Heart left ventricle (tissue), 16 donors: ENCODE measurements at regions not wholly inside any gene's neighbourhood (a gene's known extent, or its start where the extent isn't known, plus 50 kb on each side); places are given as distances from the start of the nearest gene placed in this dataset.

Experiments
- ATAC-seq, 4 donors: fragments of 200-7000 bp; cut with Tn5 transposase; one replicate each; pipeline ENCODE4 v1.9.1; 2020 to 2022; ENCODE audit warnings: moderate library complexity in 4 of 4, mild to moderate bottlenecking in 3 of 4, moderate number of reproducible peaks in 1 of 4
- DNase-seq, 5 donors: peaks; one replicate each; pipeline ENCODE4 v3.0.0-alpha.2; 2020
- H3K27ac ChIP-seq, 12 donors: fragments of 200-600 bp; sonication (generic) in 4 of 12; one replicate each; pipeline versions ENCODE4 v1.5.0 to v1.8.0; 2016 to 2022; ENCODE audit warnings: mild to moderate bottlenecking in 2 of 12
- H3K27me3 ChIP-seq, 9 donors: fragments of 200-600 bp; sonication (generic) in 2 of 9; one replicate each; pipeline versions ENCODE4 v1.5.1 to v1.8.0; 2016 to 2022; ENCODE audit warnings: mild to moderate bottlenecking in 3 of 9
- H3K36me3 ChIP-seq, 9 donors: fragments of 200-600 bp; sonication (generic) in 2 of 9; one replicate each; pipeline versions ENCODE4 v1.5.0 to v1.8.0; 2018 to 2022; ENCODE audit warnings: mild to moderate bottlenecking in 2 of 9
- H3K4me1 ChIP-seq, 12 donors: fragments of 200-600 bp; sonication (generic) in 4 of 12; one replicate each; pipeline versions ENCODE4 v1.5.0 to v1.8.0; 2016 to 2022; ENCODE audit warnings: mild to moderate bottlenecking in 3 of 12
- H3K4me3 ChIP-seq, 12 donors: fragments of 200-600 bp; sonication (generic) in 4 of 12; one replicate each; pipeline versions ENCODE4 v1.5.0 to v1.8.0; 2017 to 2022; ENCODE audit warnings: mild to moderate bottlenecking in 9 of 12, moderate library complexity in 4 of 12
- H3K9me3 ChIP-seq, 12 donors: fragments of 200-600 bp; sonication (generic) in 4 of 12; one replicate each; pipeline versions ENCODE4 v1.5.0 to v1.8.0; 2016 to 2022; ENCODE audit warnings: mild to moderate bottlenecking in 1 of 12
- POLR2A ChIP-seq, 2 donors: fragments of 450-650 bp; IDR thresholded peaks; one replicate each; pipeline ENCODE4 v1.6.1; 2017; ENCODE audit warnings: antibody characterized with exemption in 2 of 2, mild to moderate bottlenecking in 2 of 2, moderate library complexity in 2 of 2
- WGBS, 4 donors: extraction: QIAGEN DNeasy Blood & Tissue Kit in 2 of 4; methylation state at CpG; one replicate each; pipeline versions ENCODE4 v1.1.5 to v1.1.7; 2013 to 2018; 5-methylcytosine and 5-hydroxymethylcytosine counted together
- intact Hi-C, 10 donors: fragments of 100-400 bp; cut with DNase I; formaldehyde crosslinking; loops; one replicate each; pipeline versions ENCODE4 v1.11.1 to v1.14.2; 2022
- TF ChIP-seq, protein P1 (sequence below), 12 donors: fragments of 200-600 bp; sonication (generic) in 4 of 12; IDR thresholded peaks; one replicate each; pipeline versions ENCODE4 v1.5.0 to v1.8.0; 2018 to 2022; ENCODE audit warnings: antibody characterized with exemption in 12 of 12, mild to moderate bottlenecking in 5 of 12
- donor health status: ischemic (EF 13 %, LVEDD 7.1; RV severe dilation, severe dysfunction).
- donor health status: healthy with polysubstance abuse.
- donor health status: DM: no; HTN: yes; CAD: no.
- donor health status: DM: no; HTN: no; CAD: no.
- donor health status: ischemic (EF 25% LVEDD 6.9; RV normal size, moderate dysfunction).
- donor health status: ischemic (EF 25% LVEDD 5.7; RV mildly dilated, moderate dysfunction).
- donor health status: healthy.
- donor health status: DM: yes; HTN: yes; CAD: no.
- donor health status: ischemic (EF 35%, LVEDD 5.7; RV mildly dilated, moderate dysfunction).
- donor health status: nonischemic (EF 11% LVEDD 7.7; RV severe dilation, severe dysfunction).
- donor health status: DM: yes; HTN: yes; CAD: no.
- donor health status: PGD.
- donor health status: ischemic (EF 29% LVEDD 5.4; RV normal size, mild dysfunction).
- donor health status: nonischemic (EF 23%, LVEDD 6.1; RV moderate dilation, normal function).

DNA sequence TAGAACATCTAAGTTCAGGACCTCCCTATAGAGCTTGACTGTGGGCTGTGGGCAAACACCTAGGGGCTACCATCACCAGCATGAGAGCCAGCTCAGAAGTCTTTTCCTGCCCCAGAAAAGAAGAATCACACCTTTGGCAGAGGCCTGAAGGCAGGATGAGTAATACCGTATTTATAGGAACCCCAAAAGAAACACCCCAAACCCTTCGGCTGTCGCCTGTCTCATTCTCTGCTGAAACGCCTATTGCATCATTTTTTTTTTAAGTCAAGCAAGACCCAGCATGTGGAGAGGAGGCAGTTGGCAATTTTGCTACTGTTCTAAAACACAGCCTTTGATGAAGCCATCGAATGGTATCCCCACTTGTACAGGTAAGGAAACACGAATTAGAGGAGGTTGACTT, 436.4 kb downstream of the TFAP2A start:
- TF ChIP-seq POLR2A (IDR thresholded peaks at IDR 0.05): no peak
- H3K27me3 ChIP-seq: no peaks in the 10 kb centered on the region
- no peaks in the 10 kb centered on the region for H3K9me3 ChIP-seq
- H3K36me3 ChIP-seq: no peaks in the 10 kb centered on the region
- WGBS, 4 donors: 77 to 83% (median 82%) methylated on average over 6 of the region's 6 CpGs
- no peak overlapping the region for H3K4me3 ChIP-seq
- intact Hi-C loops: no loop called here
- H3K27ac ChIP-seq: no peak overlapping the region
- DNase-seq: no peak
- H3K4me1 ChIP-seq: no peaks in the 10 kb centered on the region
- ATAC-seq: no peak

DNA sequence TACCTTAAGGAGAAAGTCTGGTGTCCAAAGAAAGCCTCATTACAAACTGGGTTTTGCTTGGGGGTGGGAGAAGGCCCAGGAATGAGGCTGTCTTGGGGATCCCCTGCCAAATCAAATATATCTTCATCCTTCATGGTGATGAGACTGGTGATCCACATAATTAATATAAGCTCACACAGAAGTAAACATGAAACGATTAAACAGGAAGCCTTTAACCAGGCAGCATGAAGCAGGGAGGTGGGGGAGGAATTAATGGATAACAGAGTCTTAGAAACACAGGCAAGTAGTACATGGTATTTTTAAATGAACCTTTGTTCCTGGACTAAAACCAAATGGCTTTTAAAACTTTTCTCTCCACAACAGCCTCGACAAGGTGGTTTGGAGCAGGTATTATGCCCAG, 437.5 kb downstream of the TFAP2A start:
- Histone ChIP-seq H3K27me3 (no peaks in the 10 kb centered on the region), H3K4me3 (no peak overlapping the region), H3K36me3 (no peaks in the 10 kb centered on the region), H3K4me1 (no peaks in the 10 kb centered on the region), H3K9me3 (no peaks in the 10 kb centered on the region), H3K27ac (no peak overlapping the region)
- intact Hi-C loops: no loop called here
- ATAC-seq (no peak), DNase-seq (no peak)
- 32 to 45% (median 39%) methylated on average over 2 of the region's 2 CpGs for WGBS, 4 donors
- no peak for TF ChIP-seq POLR2A (IDR thresholded peaks at IDR 0.05)
- TF ChIP-seq, protein P1, sequence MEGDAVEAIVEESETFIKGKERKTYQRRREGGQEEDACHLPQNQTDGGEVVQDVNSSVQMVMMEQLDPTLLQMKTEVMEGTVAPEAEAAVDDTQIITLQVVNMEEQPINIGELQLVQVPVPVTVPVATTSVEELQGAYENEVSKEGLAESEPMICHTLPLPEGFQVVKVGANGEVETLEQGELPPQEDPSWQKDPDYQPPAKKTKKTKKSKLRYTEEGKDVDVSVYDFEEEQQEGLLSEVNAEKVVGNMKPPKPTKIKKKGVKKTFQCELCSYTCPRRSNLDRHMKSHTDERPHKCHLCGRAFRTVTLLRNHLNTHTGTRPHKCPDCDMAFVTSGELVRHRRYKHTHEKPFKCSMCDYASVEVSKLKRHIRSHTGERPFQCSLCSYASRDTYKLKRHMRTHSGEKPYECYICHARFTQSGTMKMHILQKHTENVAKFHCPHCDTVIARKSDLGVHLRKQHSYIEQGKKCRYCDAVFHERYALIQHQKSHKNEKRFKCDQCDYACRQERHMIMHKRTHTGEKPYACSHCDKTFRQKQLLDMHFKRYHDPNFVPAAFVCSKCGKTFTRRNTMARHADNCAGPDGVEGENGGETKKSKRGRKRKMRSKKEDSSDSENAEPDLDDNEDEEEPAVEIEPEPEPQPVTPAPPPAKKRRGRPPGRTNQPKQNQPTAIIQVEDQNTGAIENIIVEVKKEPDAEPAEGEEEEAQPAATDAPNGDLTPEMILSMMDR (IDR thresholded peaks at IDR 0.05): no peak

DNA sequence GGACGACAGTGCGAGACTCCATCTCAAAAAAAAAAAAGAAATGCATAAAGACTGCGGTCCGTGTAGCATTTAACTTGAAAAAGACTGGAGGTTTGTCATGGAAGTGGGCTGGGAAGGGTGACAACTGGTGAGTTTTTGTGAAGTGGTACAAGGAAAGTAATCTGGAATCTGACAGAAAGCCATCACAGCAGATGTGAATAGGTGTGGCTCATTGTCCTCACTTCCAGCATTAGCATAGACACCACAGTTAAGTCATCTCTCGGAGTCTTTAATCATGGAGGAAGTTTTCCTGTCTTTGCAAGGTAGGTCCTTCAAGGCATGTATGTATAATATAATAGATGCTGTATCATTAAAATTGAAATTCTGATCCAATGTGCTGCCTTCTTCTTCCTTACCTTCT, 453.2 kb downstream of the TFAP2A start:
- H3K27ac ChIP-seq: no peak overlapping the region
- H3K27me3 ChIP-seq: no peaks in the 10 kb centered on the region
- TF ChIP-seq, protein P1 (IDR thresholded peaks at IDR 0.05): no peak
- TF ChIP-seq POLR2A (IDR thresholded peaks at IDR 0.05): no peak
- H3K36me3 ChIP-seq: no peaks in the 10 kb centered on the region
- H3K4me1 ChIP-seq: no peaks in the 10 kb centered on the region
- no peaks in the 10 kb centered on the region for H3K9me3 ChIP-seq
- intact Hi-C loops: no loop called here
- H3K4me3 ChIP-seq: no peak overlapping the region
- DNase-seq (no peak), ATAC-seq (no peak)
- 76 to 86% (median 81%) methylated on average over 5 of the region's 5 CpGs for WGBS, 4 donors

DNA sequence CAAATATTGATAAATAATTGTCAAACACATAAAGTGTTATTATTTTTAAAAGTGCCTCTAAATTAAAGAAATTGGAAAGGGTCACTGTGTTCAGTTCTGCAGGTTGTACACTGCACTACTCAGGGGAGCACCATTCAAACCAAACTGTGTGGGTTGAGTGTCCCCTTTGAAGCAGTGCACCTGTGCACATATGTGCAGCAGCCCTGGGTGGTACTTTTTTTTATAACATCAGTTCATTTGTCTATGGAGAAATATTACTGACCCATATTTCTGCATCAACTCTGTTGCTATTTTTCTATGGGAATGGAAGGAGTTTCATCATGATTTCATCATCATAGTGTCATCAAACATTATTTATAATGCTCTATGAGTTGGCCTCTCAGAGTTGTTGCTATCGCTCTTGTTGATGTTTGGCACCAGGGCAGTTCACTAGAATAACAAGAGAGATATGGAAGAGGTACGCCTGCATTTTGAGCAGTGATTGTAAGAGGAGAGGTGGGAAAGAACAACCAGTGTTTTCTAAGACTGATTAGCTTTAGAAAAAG, 457.6 kb downstream of the TFAP2A start:
- TF ChIP-seq, protein P1 (IDR thresholded peaks at IDR 0.05): no peak
- TF ChIP-seq POLR2A (IDR thresholded peaks at IDR 0.05): no peak
- Histone ChIP-seq H3K27me3 (no peaks in the 10 kb centered on the region), H3K36me3 (no peaks in the 10 kb centered on the region), H3K27ac (no peak overlapping the region), H3K4me3 (no peak overlapping the region), H3K9me3 (peaks cover 0 to 2% (median 0%) of the 10 kb centered on the region in 12 donors), H3K4me1 (no peaks in the 10 kb centered on the region)
- no peak for DNase-seq
- intact Hi-C loops: no loop called here
- 74 to 88% (median 78%) methylated on average over 2 of the region's 2 CpGs for WGBS, 4 donors
- no peak for ATAC-seq

DNA sequence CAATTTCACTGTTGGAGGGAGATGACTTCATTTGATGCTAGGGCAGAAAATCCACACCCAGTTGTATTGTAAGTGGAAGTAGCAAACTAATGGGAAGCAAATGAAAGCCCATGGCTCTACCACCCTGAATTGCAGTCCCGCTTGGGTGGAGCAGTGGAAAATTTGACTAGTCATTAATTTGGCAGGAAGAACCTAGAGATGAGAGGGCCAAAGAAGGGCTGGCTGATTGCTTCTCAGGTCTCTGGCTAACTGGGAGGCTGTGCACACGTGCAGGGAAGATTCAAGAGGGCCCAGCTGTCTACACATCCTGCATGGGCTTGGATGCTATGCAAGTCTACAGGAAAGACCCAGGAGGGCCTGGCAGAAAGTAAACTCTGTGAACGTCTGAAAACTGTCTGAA, 466.2 kb downstream of the TFAP2A start:
- Histone ChIP-seq H3K36me3 (no peaks in the 10 kb centered on the region), H3K27me3 (no peaks in the 10 kb centered on the region), H3K4me1 (no peaks in the 10 kb centered on the region), H3K4me3 (no peak overlapping the region), H3K27ac (no peak overlapping the region), H3K9me3 (peaks cover 0 to 9% (median 0%) of the 10 kb centered on the region in 12 donors)
- no peak for ATAC-seq
- intact Hi-C loops: no loop called here
- TF ChIP-seq POLR2A (IDR thresholded peaks at IDR 0.05): no peak
- TF ChIP-seq, protein P1 (IDR thresholded peaks at IDR 0.05): no peak
- DNase-seq: no peak
- 41 to 54% (median 49%) methylated on average over 3 of the region's 3 CpGs for WGBS, 4 donors
